DMS79 treated with DMSO at 0.1 percent for 48 hours (cell line): ENCODE measurements at regions not wholly inside any gene's neighbourhood (a gene's known extent, or its start where the extent isn't known, plus 50 kb on each side); places are given as distances from the start of the nearest gene placed in this dataset.
A peak's percentile ranks its signal among the peaks of the same experiment; 100 is the strongest.
"Not testable (repeated sequence)": the region's sequence is repeated elsewhere in the genome, so short reads cannot be mapped to it uniquely, and the experiment has no call there.

Experiments used
- DNase-seq: peaks from one replicate; lab custom pipeline; 2025; lab: John Stamatoyannopoulos, UW

- no peak for DNase-seq
These were observed 152.2 kb downstream of the LIPI start for GRCh38 chr21:14058566-14058965.

- DNase-seq: not testable (repeated sequence)
These were observed 152.8 kb downstream of the LIPI start for GRCh38 chr21:14057841-14058481.

GRCh38 chr21:14057313-14057712 is 153.4 kb downstream of the LIPI start:
- DNase-seq: no peak

GRCh38 chr21:14056771-14057191 is 154.0 kb downstream of the LIPI start:
- DNase-seq: no peak

GRCh38 chr21:14055746-14056515 is 154.8 kb downstream of the LIPI start:
- DNase-seq: not testable (repeated sequence)

GRCh38 chr21:14054682-14055081 is 156.1 kb downstream of the LIPI start:
- no peak for DNase-seq

GRCh38 chr21:14050121-14050520 is 160.6 kb downstream of the LIPI start:
- no peak for DNase-seq

GRCh38 chr21:14046401-14046800 is 164.4 kb downstream of the LIPI start:
- no peak for DNase-seq

GRCh38 chr21:14040386-14040785 is 170.4 kb downstream of the LIPI start:
- DNase-seq: no peak

- DNase-seq: not testable (repeated sequence)
These were observed 182.1 kb downstream of the LIPI start for GRCh38 chr21:14028619-14029018.

- DNase-seq: peak; percentile 80
These were observed 183.4 kb downstream of the LIPI start for GRCh38 chr21:14027235-14027869.

- DNase-seq: not testable (repeated sequence)
These were observed 190.6 kb downstream of the LIPI start for GRCh38 chr21:14020108-14020507.

GRCh38 chr21:14015841-14016240 is 194.9 kb downstream of the LIPI start:
- not testable (repeated sequence) for DNase-seq

GRCh38 chr21:14013623-14014498 is 196.9 kb downstream of the LIPI start:
- DNase-seq: not testable (repeated sequence)

GRCh38 chr21:14013056-14013603 is 197.6 kb downstream of the LIPI start:
- no peak for DNase-seq

- no peak for DNase-seq
These were observed 198.3 kb downstream of the LIPI start for GRCh38 chr21:14012409-14012808.

GRCh38 chr21:14011751-14012150 is 199.0 kb downstream of the LIPI start:
- not testable (repeated sequence) for DNase-seq

GRCh38 chr21:14011149-14011548 is 199.6 kb downstream of the LIPI start:
- DNase-seq: not testable (repeated sequence)

- no peak for DNase-seq
These were observed 200.0 kb downstream of the LIPI start for GRCh38 chr21:14010729-14011128.

- DNase-seq: not testable (repeated sequence)
These were observed 200.8 kb downstream of the LIPI start for GRCh38 chr21:14009990-14010389.

GRCh38 chr21:14009238-14009981 is 201.3 kb downstream of the LIPI start:
- not testable (repeated sequence) for DNase-seq
